ENCODE measurements at regions not wholly inside any gene's neighbourhood (a gene's known extent, or its start where the extent isn't known, plus 50 kb on each side); places are given as distances from the start of the nearest gene placed in this dataset.

DNA sequence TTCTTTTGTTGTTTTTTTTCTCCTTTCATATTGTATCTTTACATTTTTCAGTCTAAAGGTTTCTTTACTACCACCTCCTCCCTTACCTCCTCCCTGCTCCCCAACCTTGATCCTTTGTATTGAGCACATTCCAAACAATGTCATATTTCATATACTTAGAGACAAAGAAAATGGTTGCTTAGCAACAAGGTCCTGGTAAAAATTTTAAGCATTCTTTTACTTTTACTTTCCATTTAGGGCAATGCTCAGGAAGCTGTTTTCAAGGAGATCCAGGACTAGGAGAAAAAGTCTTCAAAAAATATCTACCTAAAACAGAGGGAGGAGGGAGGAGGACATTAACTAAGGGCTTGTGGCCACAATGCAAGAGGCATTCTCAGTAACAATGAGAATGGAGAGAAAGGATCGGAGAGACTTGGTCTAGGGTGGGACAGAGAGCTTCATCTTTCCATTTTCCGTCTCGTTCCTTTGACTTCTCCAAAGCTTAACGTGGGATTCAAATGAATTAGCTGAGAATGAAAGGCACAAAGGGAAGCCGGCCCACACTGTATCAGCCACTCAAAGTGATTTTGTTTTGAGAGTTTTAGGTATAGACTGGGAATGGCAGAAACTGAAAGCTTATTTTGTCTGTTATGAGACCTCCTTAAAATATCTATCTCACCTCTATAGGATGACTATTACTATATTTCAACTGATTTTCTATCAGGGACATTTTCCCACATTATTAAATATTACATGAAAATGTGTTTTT is 455.7 kb downstream of the RAB38 start:
- Histone ChIP-seq H3K56ac (replicated peaks; ENCODE audit: insufficient read length, low read depth, low read length) (no peak overlapping the region), H4K5ac (ENCODE audit: insufficient read length, low read depth, low read length) (no peak overlapping the region), H2BK120ac (replicated peaks; ENCODE audit: low read depth, low read length) (no peak overlapping the region), H3K4me1 (replicated peaks in 1 of 4; ENCODE audit: control insufficient read depth in 3 of 4, insufficient read depth in 4 of 4, low read length in 3 of 4) (no peaks in the 10 kb centered on the region), H3K18ac (ENCODE audit: extremely low read depth, low read length) (no peak overlapping the region), H3K4me2 (ENCODE audit: insufficient read depth in 1 of 2, low read depth in 2 of 2, low read length in 2 of 2) (no peak overlapping the region), H3K27me3 (replicated peaks in 1 of 4; ENCODE audit: control insufficient read depth in 3 of 4, extremely low read depth in 1 of 4, insufficient read depth in 3 of 4, low read length in 3 of 4) (no peaks in the 10 kb centered on the region), H3K36me3 (ENCODE audit: control insufficient read depth in 2 of 4, insufficient read depth in 4 of 4, low read length in 3 of 4) (no peaks in the 10 kb centered on the region), H2BK12ac (ENCODE audit: low read depth, low read length) (no peak overlapping the region), H3K23me2 (ENCODE audit: low read depth, low read length) (no peaks in the 10 kb centered on the region; the same call in 1 of the 2 replicates), H2BK20ac (ENCODE audit: low read length) (no peak overlapping the region), H4K8ac (ENCODE audit: extremely low read depth, insufficient read depth, low read length) (no peak overlapping the region), H3K14ac (ENCODE audit: insufficient read length) (no peak overlapping the region), H3K23ac (ENCODE audit: insufficient read length) (no peak overlapping the region), H3K9me3 (ENCODE audit: insufficient read depth in 2 of 2, low read depth in 1 of 2, low read length in 1 of 2) (no peaks in the 10 kb centered on the region), H4K91ac (replicated peaks; ENCODE audit: insufficient read length, low read length) (no peak overlapping the region), H2BK15ac (ENCODE audit: low read length) (no peak overlapping the region), H3K4me3 (ENCODE audit: extremely low read depth in 1 of 4, insufficient read depth in 2 of 4, low read depth in 3 of 4, low read length in 4 of 4) (no peak overlapping the region), H2AFZ (ENCODE audit: low read length) (no peak overlapping the region), H2BK5ac (ENCODE audit: low read depth, low read length) (no peak overlapping the region), H3K79me2 (ENCODE audit: control insufficient read depth in 1 of 2, insufficient read depth in 2 of 2, low read length in 2 of 2) (no peaks in the 10 kb centered on the region), H3K9ac (replicated peaks in 1 of 4; ENCODE audit: extremely low read depth in 1 of 4, low read depth in 3 of 4, low read length in 3 of 4) (no peak overlapping the region), H2AK5ac (ENCODE audit: low read depth, low read length) (no peak overlapping the region), H4K20me1 (replicated peaks in 1 of 2; ENCODE audit: control insufficient read depth in 1 of 2, insufficient read depth in 2 of 2, low read length in 2 of 2) (no peaks in the 10 kb centered on the region), H3K4ac (replicated peaks; ENCODE audit: insufficient read length, low read depth, low read length) (no peak overlapping the region), H3K27ac (ENCODE audit: low read depth, low read length) (no peak overlapping the region), H3K79me1 (ENCODE audit: low read depth, low read length) (no peaks in the 10 kb centered on the region)
- WGBS, 2 experiments (ENCODE audit: extremely low coverage in 1 of 2, insufficient coverage in 1 of 2, insufficient read length in 1 of 2, insufficient replicate concordance in 2 of 2, low coverage in 1 of 2, low lambda C conversion rate in 2 of 2, missing lambda C conversion rate in 1 of 2), result 88% methylated on average over 5 of the region's 5 CpGs; no CpG with 5 or more reads in 1 of the 2 experiments
- no peak for DNase-seq (ENCODE audit: low read depth in 1 of 2, low spot score in 2 of 2)
- POLR2A ChIA-PET (ENCODE audit: partially characterized antibody), result no interaction called here
- CTCF ChIA-PET (ENCODE audit: partially characterized antibody), result interaction anchor here (0.9 to 1.3 kb wide), 4 partner anchors 22 to 295 kb away, joined by 3 to 6 read pairs (median 3); no protein-coding TSS in a partner anchor
- FAIRE-seq, result no peak
- TF ChIP-seq CEBPB (IDR thresholded peaks at IDR 0.05; ENCODE audit: low read depth, low read length), result no peak
- no peak for TF ChIP-seq GTF2F1 (IDR thresholded peaks at IDR 0.05; ENCODE audit: borderline replicate concordance, low read depth, low read length)
- no peak for TF ChIP-seq PHF8 (conservative IDR thresholded peaks at IDR 0.05; ENCODE audit: low read depth, low read length)
- TF ChIP-seq POU5F1 (IDR thresholded peaks at IDR 0.05; ENCODE audit: low read depth, low read length), result no peak
- TF ChIP-seq CBX5 (IDR thresholded peaks at IDR 0.05; ENCODE audit: low read depth, low read length), result no peak
- TF ChIP-seq, protein P1, sequence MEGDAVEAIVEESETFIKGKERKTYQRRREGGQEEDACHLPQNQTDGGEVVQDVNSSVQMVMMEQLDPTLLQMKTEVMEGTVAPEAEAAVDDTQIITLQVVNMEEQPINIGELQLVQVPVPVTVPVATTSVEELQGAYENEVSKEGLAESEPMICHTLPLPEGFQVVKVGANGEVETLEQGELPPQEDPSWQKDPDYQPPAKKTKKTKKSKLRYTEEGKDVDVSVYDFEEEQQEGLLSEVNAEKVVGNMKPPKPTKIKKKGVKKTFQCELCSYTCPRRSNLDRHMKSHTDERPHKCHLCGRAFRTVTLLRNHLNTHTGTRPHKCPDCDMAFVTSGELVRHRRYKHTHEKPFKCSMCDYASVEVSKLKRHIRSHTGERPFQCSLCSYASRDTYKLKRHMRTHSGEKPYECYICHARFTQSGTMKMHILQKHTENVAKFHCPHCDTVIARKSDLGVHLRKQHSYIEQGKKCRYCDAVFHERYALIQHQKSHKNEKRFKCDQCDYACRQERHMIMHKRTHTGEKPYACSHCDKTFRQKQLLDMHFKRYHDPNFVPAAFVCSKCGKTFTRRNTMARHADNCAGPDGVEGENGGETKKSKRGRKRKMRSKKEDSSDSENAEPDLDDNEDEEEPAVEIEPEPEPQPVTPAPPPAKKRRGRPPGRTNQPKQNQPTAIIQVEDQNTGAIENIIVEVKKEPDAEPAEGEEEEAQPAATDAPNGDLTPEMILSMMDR (IDR thresholded peaks at IDR 0.05; ENCODE audit: control extremely low read depth in 1 of 3, insufficient read depth in 1 of 3, low read depth in 1 of 3, low read length in 3 of 3), result no peak
- no peak for TF ChIP-seq POLR2A (IDR thresholded peaks at IDR 0.05; ENCODE audit: control extremely low read depth in 1 of 2, low read depth in 2 of 2, low read length in 2 of 2)
- TF ChIP-seq CBX8 (IDR thresholded peaks at IDR 0.05; ENCODE audit: borderline replicate concordance, low read depth, low read length), result no peak
- TF ChIP-seq SUZ12 (IDR thresholded peaks at IDR 0.05; ENCODE audit: low read length), result no peak
- TF ChIP-seq MAFK (IDR thresholded peaks at IDR 0.05; ENCODE audit: low read depth, low read length), result no peak
- TF ChIP-seq TBP (IDR thresholded peaks at IDR 0.05; ENCODE audit: low read depth, low read length), result no peak
- no peak for TF ChIP-seq CREB1 (IDR thresholded peaks at IDR 0.05)
